ENCODE measurements at regions not wholly inside any gene's neighbourhood (a gene's known extent, or its start where the extent isn't known, plus 50 kb on each side); places are given as distances from the start of the nearest gene placed in this dataset.

GRCh38 chr6:170172392-170172791 lies 118.5 kb downstream of the DLL1 start:
- H3K4me1 ChIP-seq (ENCODE audit: control insufficient read depth, extremely low read depth, insufficient read depth, low read length), result no peaks in the 10 kb centered on the region
- no peak overlapping the region for H3K4me2 ChIP-seq (ENCODE audit: insufficient read depth, low read length)
- intact Hi-C loops (cut with micrococcal nuclease), result no loop called here
- TF ChIP-seq CTCF (IDR thresholded peaks at IDR 0.05; ENCODE audit: extremely low read depth in 1 of 2, insufficient read depth in 1 of 2, low read depth in 1 of 2, low read length in 2 of 2), result no peak
- TF ChIP-seq POLR2AphosphoS5 (IDR thresholded peaks at IDR 0.05; ENCODE audit: insufficient read depth, low read depth, low read length), result no peak
- no peak for TF ChIP-seq FOS (IDR thresholded peaks at IDR 0.05; ENCODE audit: borderline replicate concordance, insufficient read depth, low read length)
- no peak for TF ChIP-seq MYC (IDR thresholded peaks at IDR 0.05; ENCODE audit: low read depth, low read length)
- TF ChIP-seq POLR2A (IDR thresholded peaks at IDR 0.05; ENCODE audit: low read depth, low read length), result no peak
- TF ChIP-seq MAX (IDR thresholded peaks at IDR 0.05; ENCODE audit: insufficient read depth, insufficient read length), result no peak
- no peak for TF ChIP-seq JUN (IDR thresholded peaks at IDR 0.05; ENCODE audit: borderline replicate concordance, insufficient read depth, insufficient read length, low read depth)
- no peak for TF ChIP-seq EZH2 (IDR thresholded peaks at IDR 0.05; ENCODE audit: borderline replicate concordance, low read depth, low read length, severe bottlenecking)
- TF ChIP-seq GATA2 (IDR thresholded peaks at IDR 0.05; ENCODE audit: insufficient read depth, insufficient read length, low read depth, low read length), result no peak
- H3K9me1 ChIP-seq (replicated peaks; ENCODE audit: control insufficient read depth, extremely low read depth, insufficient read depth, low read length), result no peaks in the 10 kb centered on the region
- no peaks in the 10 kb centered on the region for H3K9me3 ChIP-seq (replicated peaks; ENCODE audit: control insufficient read depth, insufficient read depth, low read length)
- CTCF ChIA-PET, result no interaction called here
- no peaks in the 10 kb centered on the region for H3K36me3 ChIP-seq (ENCODE audit: control insufficient read depth in 2 of 2, extremely low read depth in 1 of 2, insufficient read depth in 2 of 2, low read length in 2 of 2)
- DNase-seq (ENCODE audit: low read depth, low spot score) (no peak), FAIRE-seq (no peak)
- POLR2A ChIA-PET, result no interaction called here
- no peaks in the 10 kb centered on the region for H3K27me3 ChIP-seq (ENCODE audit: control insufficient read depth in 2 of 2, insufficient read depth in 2 of 2, low read length in 2 of 2)
- no peak overlapping the region for H2AFZ ChIP-seq (ENCODE audit: low read depth, low read length)
- no peaks in the 10 kb centered on the region for H4K20me1 ChIP-seq (replicated peaks; ENCODE audit: control insufficient read depth, extremely low read depth, insufficient read depth, low read length)
- H3K79me2 ChIP-seq (ENCODE audit: control insufficient read depth, insufficient read depth, low read length), result no peaks in the 10 kb centered on the region
- dilution Hi-C loops (cut with MboI; ENCODE audit: extremely low pct_ligation_motif_present, low sequenced_read_pairs), result no loop called here
- no peak overlapping the region for H3K4me3 ChIP-seq (replicated peaks in 1 of 3; ENCODE audit: insufficient read depth in 1 of 3, low read depth in 1 of 3, low read length in 3 of 3)
- no peak overlapping the region for H3K27ac ChIP-seq (ENCODE audit: insufficient read depth, low read depth, low read length)
- no TSS peak for BruUV-seq (replicated peaks)
- no peak overlapping the region for H3K9ac ChIP-seq (replicated peaks; ENCODE audit: extremely low read depth, insufficient read depth, low read length)
